Amniotic stem cell (primary cell): ENCODE measurements at regions not wholly inside any gene's neighbourhood (a gene's known extent, or its start where the extent isn't known, plus 50 kb on each side); places are given as distances from the start of the nearest gene placed in this dataset.

Experiments
- DNase-seq: peaks from one replicate; lab custom pipeline; 2025; lab: John Stamatoyannopoulos, UW

DNA sequence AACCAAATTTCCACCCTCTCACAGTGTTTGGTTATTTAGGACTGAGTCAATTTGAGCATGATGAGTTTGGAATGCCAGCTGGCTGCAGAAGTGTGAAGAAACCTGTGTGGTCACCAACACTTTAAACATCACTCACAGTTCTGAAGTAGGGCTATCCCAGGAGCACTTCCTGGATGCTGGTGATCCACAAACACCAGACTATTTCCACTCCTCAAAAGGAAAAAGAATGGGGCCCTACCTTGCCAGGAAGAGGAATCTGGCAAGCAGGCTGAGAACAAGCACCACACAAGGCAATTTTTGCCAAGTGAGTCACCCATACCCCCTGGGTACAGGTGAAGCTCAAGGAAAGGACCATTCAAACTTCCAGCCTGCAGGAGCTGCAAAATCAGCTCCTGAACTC, 294.2 kb upstream of the PTGER4 start:
- no peak for DNase-seq

DNA sequence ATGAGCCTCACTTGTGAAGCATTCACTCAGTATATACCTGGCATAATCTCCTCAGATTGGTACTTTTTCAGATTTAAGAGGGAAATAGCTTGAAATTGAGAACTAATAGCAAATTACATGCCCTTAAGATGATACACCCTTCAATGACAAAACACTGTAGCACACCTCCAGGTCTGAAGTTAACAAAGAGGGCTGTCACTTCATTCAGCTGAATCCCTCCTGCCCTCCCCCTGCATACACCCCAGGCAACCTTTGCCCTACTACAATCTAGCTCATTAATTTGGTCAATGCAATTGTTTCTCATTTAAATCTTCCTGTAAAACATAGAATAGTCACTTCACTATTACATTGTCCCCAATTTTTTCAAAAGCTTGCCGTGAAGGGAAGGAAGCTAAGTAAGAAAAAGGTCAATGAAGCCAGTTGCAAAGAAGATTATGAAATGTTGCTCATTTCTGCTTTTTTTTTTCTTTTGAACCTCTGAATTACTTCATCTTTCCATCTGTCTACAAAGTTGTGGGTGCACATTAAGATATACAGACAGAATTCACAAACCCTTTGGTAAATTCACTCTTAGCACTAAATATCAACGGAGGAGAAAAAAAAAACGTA, 294.8 kb upstream of the PTGER4 start:
- no peak for DNase-seq

- DNase-seq, result peak; percentile 48
Measured at GRCh38 chr5:40383749-40384651, 295.7 kb upstream of the PTGER4 start.

DNA sequence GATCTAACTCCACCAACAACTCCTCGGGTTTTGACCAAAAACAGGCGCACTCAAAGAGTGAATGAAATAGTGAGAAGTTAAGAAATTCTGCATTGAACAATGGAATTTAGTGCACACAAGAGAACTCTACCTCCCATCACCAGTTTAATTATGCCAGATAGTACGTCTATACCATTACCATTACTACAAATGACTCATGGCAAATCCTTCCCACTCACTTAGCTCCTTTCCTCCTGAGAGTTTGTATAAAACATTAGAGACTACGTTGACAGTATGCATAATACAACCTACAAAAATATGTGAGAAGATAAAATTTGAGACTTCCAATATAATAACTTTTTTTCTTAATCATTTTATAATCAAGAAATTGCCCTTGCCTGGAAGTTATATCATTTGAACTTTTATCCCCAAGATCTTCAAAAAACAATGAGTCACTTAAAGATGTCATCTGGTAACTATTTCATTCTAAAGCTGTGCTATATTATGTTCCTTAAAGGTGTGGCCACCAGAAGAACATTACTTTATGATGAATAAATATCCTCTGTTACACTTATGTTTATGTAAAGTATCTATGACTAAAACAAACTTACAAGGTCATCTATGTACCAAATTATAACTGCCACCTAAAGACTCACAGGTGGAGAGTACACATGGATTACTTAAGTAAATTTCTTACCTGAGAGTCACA, 297.9 kb upstream of the PTGER4 start:
- no peak for DNase-seq

DNA sequence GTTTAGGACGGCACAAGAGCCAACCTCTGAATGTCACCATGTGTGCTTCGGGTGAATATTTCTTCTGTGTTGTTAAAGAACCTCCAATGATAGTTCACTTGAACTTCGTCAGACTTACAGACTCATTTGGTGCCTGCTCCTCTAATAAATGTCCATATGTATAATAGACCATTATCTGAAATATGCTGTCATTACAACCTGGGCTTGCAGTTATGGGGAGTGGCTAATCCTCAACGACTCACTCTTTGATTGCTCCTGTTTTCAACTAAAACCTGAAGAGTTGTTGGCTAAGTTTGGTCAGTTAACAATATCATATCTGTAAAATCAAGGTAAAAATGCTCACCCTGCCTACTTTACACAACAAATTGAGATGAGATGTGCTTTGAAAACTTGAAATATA, 298.7 kb upstream of the PTGER4 start:
- DNase-seq, result no peak

GRCh38 chr5:40378396-40379177, 301.1 kb upstream of the PTGER4 start:
- DNase-seq, result no peak

GRCh38 chr5:40376566-40376965, 303.1 kb upstream of the PTGER4 start:
- no peak for DNase-seq

DNA sequence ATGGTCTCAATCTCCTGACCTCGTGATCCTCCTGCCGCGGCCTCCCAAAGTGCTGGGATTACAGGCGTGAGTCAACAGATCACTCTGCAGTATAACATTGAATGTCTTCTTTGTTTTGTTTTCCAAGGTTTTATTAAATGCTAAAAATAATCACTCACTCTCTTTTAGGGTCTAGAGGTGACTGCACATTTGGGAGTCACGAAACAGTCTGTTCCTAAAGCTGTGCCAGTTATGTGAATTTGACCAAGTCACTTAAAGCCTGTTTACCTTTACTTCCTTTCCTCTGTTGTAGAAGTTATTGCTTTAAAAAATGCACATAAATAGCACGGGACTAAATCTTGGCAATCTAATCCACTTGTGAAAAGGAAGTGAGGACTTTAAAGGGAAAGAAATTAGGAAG, 304.9 kb upstream of the PTGER4 start:
- no peak for DNase-seq

DNA sequence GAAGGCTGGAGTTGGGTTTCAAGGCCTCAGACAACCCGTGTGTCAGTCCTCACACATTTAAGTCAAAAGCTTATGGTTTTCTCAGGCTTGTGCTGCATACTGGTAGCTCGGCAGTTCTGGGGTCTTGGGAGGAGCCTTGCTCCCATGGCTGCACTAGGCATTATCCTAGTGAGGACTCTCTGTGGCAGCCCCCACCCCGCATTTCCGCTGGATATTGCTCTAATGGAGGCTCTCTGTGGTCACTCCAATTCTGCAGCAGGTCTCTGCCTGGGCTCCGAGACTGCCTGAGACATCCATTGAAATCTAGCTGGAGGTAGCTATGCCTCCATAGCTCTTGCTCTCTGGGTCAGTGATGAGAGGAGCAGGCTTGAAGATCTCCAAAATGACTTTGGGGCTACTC, 311.5 kb upstream of the PTGER4 start:
- DNase-seq, result no peak

GRCh38 chr5:40367255-40367654, 312.5 kb upstream of the PTGER4 start:
- no peak for DNase-seq

DNA sequence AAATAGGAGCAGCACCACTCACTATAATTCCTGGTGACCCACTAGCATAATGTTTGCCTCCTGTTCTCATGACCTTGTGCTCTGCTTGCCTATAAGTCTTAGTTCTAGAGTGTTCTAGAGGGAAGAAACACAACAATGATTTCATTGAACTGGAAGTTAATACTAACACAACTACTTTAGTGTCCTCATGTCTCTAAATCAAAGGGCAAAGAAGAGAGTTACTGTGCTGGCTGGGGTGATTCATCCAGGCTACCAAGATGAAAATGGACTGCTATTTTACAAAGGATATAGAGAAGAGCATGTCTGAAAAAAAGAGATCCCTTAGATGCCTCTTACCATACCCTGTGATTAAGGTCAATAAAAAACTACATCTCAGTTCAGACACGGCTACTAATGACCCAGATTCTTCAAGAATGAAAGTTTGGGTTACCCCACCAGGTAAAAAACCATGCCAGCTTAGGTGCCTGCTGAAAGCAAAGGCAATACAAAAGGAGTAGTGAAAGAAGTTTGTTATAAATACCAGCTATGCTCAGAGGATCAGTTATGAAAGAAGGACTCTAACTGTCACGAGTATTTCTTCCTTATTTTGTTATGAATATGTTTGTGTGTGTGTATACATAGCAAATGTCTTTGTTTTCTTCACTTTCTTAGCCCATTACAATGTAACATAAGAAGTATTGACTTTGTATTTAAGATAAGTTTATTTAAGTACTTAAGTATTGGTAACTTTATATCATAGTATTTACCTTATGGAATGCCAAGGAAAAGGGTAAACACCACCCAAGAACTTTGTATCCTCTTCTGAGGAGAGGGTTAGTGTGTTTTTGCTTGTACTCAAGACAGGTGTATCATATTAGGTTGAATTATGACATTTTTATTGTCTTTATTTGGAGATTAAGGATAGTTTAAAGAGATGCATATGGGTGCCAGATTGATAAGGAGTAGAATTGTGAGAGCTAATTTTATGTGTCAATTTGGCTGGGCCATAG, 314.1 kb upstream of the PTGER4 start:
- DNase-seq, result no peak

- no peak for DNase-seq
Measured at GRCh38 chr5:40364441-40364840, 315.3 kb upstream of the PTGER4 start.

GRCh38 chr5:40361378-40361777, 318.3 kb upstream of the PTGER4 start:
- DNase-seq, result no peak

DNA sequence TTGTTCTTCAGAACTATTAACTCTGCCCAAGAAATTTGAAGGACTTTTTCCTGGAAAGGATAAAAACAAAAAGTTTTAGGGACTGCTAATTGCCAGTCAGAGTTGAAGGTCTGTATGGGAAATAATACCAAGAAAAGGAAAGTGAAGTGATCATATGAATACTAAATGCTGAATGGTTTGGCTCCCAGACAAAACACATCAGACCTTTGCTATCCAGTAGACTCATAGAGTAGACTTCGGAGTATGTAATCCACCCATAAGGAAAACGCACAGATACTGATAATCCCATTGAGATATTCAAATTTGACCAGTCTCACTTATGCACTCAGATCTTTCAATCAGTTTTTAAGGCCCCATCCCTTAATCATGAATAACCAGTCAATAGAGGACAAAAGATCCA, 319.0 kb upstream of the PTGER4 start:
- DNase-seq, result no peak

- DNase-seq, result no peak
Measured at GRCh38 chr5:40359832-40360231, 319.9 kb upstream of the PTGER4 start.

- no peak for DNase-seq
Measured at GRCh38 chr5:40359093-40359492, 320.6 kb upstream of the PTGER4 start.

GRCh38 chr5:40356248-40356647, 323.5 kb upstream of the PTGER4 start:
- DNase-seq, result no peak

DNA sequence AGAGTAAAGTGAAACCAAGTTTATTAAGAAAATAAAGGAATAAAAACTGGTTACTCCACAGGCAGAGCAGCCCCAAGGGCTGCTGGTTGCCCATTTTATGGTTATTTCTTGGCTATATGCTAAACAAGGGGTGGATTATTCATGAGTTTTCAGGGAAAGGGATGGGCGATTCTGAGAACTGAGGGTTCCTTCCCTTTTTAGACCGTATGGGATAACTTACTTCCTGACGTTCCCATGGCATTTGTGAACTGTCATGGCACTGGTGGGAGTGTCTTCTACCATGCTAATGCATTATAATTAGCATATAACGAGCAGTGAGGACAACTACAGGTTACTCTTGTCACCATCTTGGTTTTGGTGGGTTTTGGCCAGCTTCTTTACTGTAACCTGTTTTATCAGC, 323.9 kb upstream of the PTGER4 start:
- DNase-seq, result no peak

- no peak for DNase-seq
Measured at GRCh38 chr5:40355181-40355580, 324.5 kb upstream of the PTGER4 start.

- DNase-seq, result no peak
Measured at GRCh38 chr5:40354171-40354570, 325.5 kb upstream of the PTGER4 start.

DNA sequence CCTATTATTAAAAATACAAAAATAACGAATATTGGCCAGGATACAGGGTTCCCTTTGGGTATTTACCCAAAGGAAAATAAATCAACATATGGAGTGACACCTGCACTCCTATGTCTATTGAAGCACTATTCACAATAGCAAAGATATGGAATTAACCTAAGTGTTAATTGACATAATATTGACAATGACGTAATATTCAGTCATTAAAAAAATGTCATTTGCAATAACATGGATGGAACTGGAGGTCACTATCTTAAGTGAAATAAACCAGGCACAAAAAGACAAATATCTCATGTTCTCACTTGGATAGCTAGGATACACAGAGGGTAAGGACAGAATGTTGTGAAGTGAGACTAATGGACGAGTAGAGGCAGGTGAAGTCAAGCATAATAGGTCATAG, 326.3 kb upstream of the PTGER4 start:
- no peak for DNase-seq
